PC-3 (cell line): ENCODE measurements at regions not wholly inside any gene's neighbourhood (a gene's known extent, or its start where the extent isn't known, plus 50 kb on each side); places are given as distances from the start of the nearest gene placed in this dataset.
A peak's percentile ranks its signal among the peaks of the same experiment; 100 is the strongest.

ENCODE experiments used
- ATAC-seq: fragments of 200-7000 bp; cut with Tn5 transposase; 2 replicates; pipeline ENCODE4 v1.9.1; 2020; ENCODE audit warnings: mild to moderate bottlenecking, moderate library complexity
- BruUV-seq: library from RNA; stranded (reverse); fragments of 400-500 nt; replicated peaks from 2 replicates; lab custom pipeline; 2021; lab: Mats Ljungman, UMichigan
- CTCF ChIA-PET: fragments of 300-600 bp; sonication (Branson Sonifier 250); formaldehyde crosslinking; loops from one replicate; lab custom pipeline; 2022; ENCODE audit warnings: antibody characterized with exemption; lab: Charles Lee
- POLR2A ChIA-PET: fragments of 300-600 bp; sonication (Branson Sonifier 250); formaldehyde crosslinking; loops from one replicate; lab custom pipeline; 2022; ENCODE audit warnings: antibody characterized with exemption; ENCODE audit not compliant: unreplicated experiment; lab: Charles Lee
- DNase-seq: peaks from one replicate; pipeline ENCODE4 v3.0.0-alpha.2; 2015
- H2AFZ ChIP-seq: fragments of 300-600 bp; sonication (generic); 2 replicates; pipeline ENCODE4 v1.6.0; 2016; ENCODE audit warnings: antibody characterized with exemption, low read length
- H3F3A ChIP-seq: fragments of 300-600 bp; sonication (generic); one replicate; pipeline ENCODE4 v1.6.0; 2017; ENCODE audit warnings: antibody characterized with exemption, low read length, control low read depth, mild to moderate bottlenecking; ENCODE audit not compliant: unreplicated experiment
- H3K27ac ChIP-seq: fragments of 300-600 bp; sonication (generic); 2 replicates; pipeline ENCODE4 v1.5.1; 2016; ENCODE audit warnings: mild to moderate bottlenecking, low read length
- H3K27me3 ChIP-seq: fragments of 300-600 bp; sonication (generic); 2 replicates; pipeline ENCODE4 v1.6.1; 2016; ENCODE audit warnings: low read length, mixed read lengths
- H3K36me3 ChIP-seq: fragments of 300-600 bp; sonication (generic); 2 replicates; pipeline ENCODE4 v1.6.1; 2016; ENCODE audit warnings: low read depth, mixed run types, low read length, mixed read lengths
- H3K4me1 ChIP-seq: fragments of 300-600 bp; sonication (generic); 2 replicates; pipeline ENCODE4 v1.5.1; 2016; ENCODE audit warnings: low read length; ENCODE audit not compliant: insufficient read depth
- H3K4me2 ChIP-seq: fragments of 300-600 bp; sonication (generic); 2 replicates; pipeline ENCODE4 v1.6.0; 2016; ENCODE audit warnings: low read length
- H3K4me3 ChIP-seq: fragments of 300-600 bp; sonication (generic); 2 replicates; pipeline ENCODE4 v1.5.1; 2016; ENCODE audit warnings: mild to moderate bottlenecking, low read length, mixed read lengths
- H3K79me2 ChIP-seq: fragments of 300-600 bp; sonication (generic); 2 replicates; pipeline ENCODE4 v1.6.1; 2017; ENCODE audit warnings: low read length, mixed read lengths
- H3K9ac ChIP-seq: fragments of 300-600 bp; sonication (generic); 2 replicates; pipeline ENCODE4 v1.6.0; 2016; ENCODE audit warnings: mild to moderate bottlenecking, low read length
- H3K9me2 ChIP-seq: fragments of 300-600 bp; sonication (generic); replicated peaks from 2 replicates; pipeline ENCODE4 v1.6.1; 2016; ENCODE audit warnings: mixed run types, low read length, mixed read lengths
- H3K9me3 ChIP-seq: fragments of 300-600 bp; sonication (generic); 2 replicates; pipeline ENCODE4 v1.6.1; 2016; ENCODE audit warnings: low read length, mixed read lengths
- H4K20me1 ChIP-seq: fragments of 300-600 bp; sonication (generic); 2 replicates; pipeline ENCODE4 v1.6.1; 2016; ENCODE audit warnings: low read length, mixed read lengths
- CTCF ChIP-seq: fragments of 300-600 bp; sonication (generic); conservative IDR thresholded peaks from 2 replicates; pipeline ENCODE4 v1.5.1; 2017; ENCODE audit warnings: antibody characterized with exemption, low read depth, mild to moderate bottlenecking, low read length
- EZH2 ChIP-seq: fragments of 300-600 bp; sonication (generic); IDR thresholded peaks from one replicate; pipeline ENCODE4 v1.6.1; 2017; ENCODE audit warnings: antibody characterized with exemption, mild to moderate bottlenecking, low read length; ENCODE audit not compliant: unreplicated experiment
- EZH2phosphoT487 ChIP-seq: fragments of 300-600 bp; sonication (generic); IDR thresholded peaks from 2 replicates; pipeline ENCODE4 v1.6.1; 2018; ENCODE audit warnings: mild to moderate bottlenecking, antibody characterized with exemption, low read length, borderline replicate concordance
- intact Hi-C: fragments of 100-400 bp; cut with micrococcal nuclease; formaldehyde crosslinking; loops from 2 replicates; pipeline ENCODE4 v1.9.0; 2023

GRCh38 chr17:69860142-69860680 lies 214.8 kb upstream of the KCNJ16 start:
- H3K4me2 ChIP-seq: no peak overlapping the region
- no peaks in the 10 kb centered on the region for H3F3A ChIP-seq
- no peaks in the 10 kb centered on the region for H4K20me1 ChIP-seq
- H3K4me3 ChIP-seq: no peak overlapping the region
- DNase-seq (no peak), ATAC-seq (no peak)
- TF ChIP-seq EZH2 (no peak), CTCF (no peak), EZH2phosphoT487 (no peak)
- no peak overlapping the region for H2AFZ ChIP-seq
- no peaks in the 10 kb centered on the region for H3K79me2 ChIP-seq
- CTCF ChIA-PET: no interaction called here
- no peak overlapping the region for H3K9ac ChIP-seq
- intact Hi-C loops: no loop called here
- POLR2A ChIA-PET: no interaction called here
- H3K9me3 ChIP-seq: no peaks in the 10 kb centered on the region
- H3K9me2 ChIP-seq: no peaks in the 10 kb centered on the region
- peaks cover 17% of the 10 kb centered on the region for H3K4me1 ChIP-seq
- no peaks in the 10 kb centered on the region for H3K27me3 ChIP-seq
- H3K36me3 ChIP-seq: no peaks in the 10 kb centered on the region
- no peak overlapping the region for H3K27ac ChIP-seq
- no TSS peak for BruUV-seq

DNA sequence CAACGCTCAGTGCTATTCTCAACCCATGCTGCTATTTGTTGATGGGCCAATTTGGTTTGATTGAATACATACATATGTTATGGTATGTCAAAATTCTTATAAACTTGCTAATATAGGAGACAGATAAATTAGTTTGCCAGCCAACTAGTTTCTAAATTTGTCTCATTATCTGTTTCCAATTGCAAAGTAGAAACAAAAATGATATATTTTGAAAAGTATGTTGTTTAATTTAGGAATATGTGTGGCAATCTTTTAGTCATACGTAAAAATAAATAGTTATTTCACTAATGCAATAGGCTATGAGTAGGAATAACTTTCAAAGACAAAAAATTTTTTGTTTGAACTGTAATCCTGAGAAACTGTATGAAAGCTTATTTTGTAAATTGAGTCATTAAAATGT lies 210.6 kb upstream of the KCNJ16 start:
- ChIA-PET CTCF (no interaction called here), POLR2A (no interaction called here)
- intact Hi-C loops: no loop called here
- Histone ChIP-seq H3K79me2 (no peaks in the 10 kb centered on the region), H3K4me1 (peaks cover 1% of the 10 kb centered on the region; the same call in 1 of the 2 replicates), H3F3A (no peaks in the 10 kb centered on the region), H3K4me3 (no peak overlapping the region), H3K4me2 (no peak overlapping the region), H3K9me2 (no peaks in the 10 kb centered on the region), H4K20me1 (no peaks in the 10 kb centered on the region), H3K27ac (no peak overlapping the region), H2AFZ (no peak overlapping the region), H3K9ac (no peak overlapping the region), H3K9me3 (no peaks in the 10 kb centered on the region), H3K27me3 (no peaks in the 10 kb centered on the region), H3K36me3 (no peaks in the 10 kb centered on the region)
- ATAC-seq (no peak), DNase-seq (no peak)
- TF ChIP-seq EZH2 (no peak), CTCF (no peak), EZH2phosphoT487 (no peak)
- no TSS peak for BruUV-seq

DNA sequence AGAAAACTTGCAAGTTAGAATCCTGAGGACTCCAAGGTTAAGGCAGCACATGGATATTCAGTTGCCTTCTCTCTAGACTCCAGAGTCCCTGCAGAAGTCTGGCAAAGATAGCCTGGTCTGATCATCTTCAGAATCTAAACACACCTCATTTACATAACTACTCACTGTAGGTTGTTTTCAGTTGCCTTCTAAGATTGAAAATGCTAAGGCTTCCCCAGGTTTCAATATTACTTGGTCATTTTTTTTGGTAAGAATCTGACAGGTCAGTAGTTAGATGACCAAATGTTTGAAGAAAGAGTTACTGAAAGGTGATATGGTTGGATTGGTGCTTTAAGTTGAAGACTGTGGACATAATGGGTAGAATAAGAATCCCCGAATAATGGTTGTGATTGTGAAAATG lies 205.4 kb upstream of the KCNJ16 start:
- H3K27me3 ChIP-seq: no peaks in the 10 kb centered on the region
- H4K20me1 ChIP-seq: no peaks in the 10 kb centered on the region
- no peak overlapping the region for H3K9ac ChIP-seq
- H3K36me3 ChIP-seq: no peaks in the 10 kb centered on the region
- peak overlapping the region; percentile 19 for H3K4me2 ChIP-seq
- H2AFZ ChIP-seq: no peak overlapping the region
- BruUV-seq: no TSS peak
- H3K27ac ChIP-seq: peak overlapping the region; percentile 66
- CTCF ChIA-PET: interaction anchor here (0.6 kb wide), 1 partner anchor 330 kb away, joined by 9 read pairs; no protein-coding TSS in a partner anchor
- no peaks in the 10 kb centered on the region for H3F3A ChIP-seq
- no peaks in the 10 kb centered on the region for H3K79me2 ChIP-seq
- ATAC-seq (no peak), DNase-seq (no peak)
- intact Hi-C loops: loop anchor here (5.0 kb wide), 2 partner anchors 262 to 273 kb away; no protein-coding TSS in a partner anchor
- H3K9me3 ChIP-seq: no peaks in the 10 kb centered on the region
- no peak for TF ChIP-seq EZH2
- no peak for TF ChIP-seq CTCF
- TF ChIP-seq EZH2phosphoT487: no peak
- POLR2A ChIA-PET: interaction anchor here (0.6 kb wide), 1 partner anchor 16 kb away, joined by 25 read pairs; no protein-coding TSS in a partner anchor
- no peak overlapping the region for H3K4me3 ChIP-seq
- no peaks in the 10 kb centered on the region for H3K9me2 ChIP-seq
- H3K4me1 ChIP-seq: peaks cover 35% of the 10 kb centered on the region
